ENCODE measurements at regions not wholly inside any gene's neighbourhood (a gene's known extent, or its start where the extent isn't known, plus 50 kb on each side); places are given as distances from the start of the nearest gene placed in this dataset.

DNA sequence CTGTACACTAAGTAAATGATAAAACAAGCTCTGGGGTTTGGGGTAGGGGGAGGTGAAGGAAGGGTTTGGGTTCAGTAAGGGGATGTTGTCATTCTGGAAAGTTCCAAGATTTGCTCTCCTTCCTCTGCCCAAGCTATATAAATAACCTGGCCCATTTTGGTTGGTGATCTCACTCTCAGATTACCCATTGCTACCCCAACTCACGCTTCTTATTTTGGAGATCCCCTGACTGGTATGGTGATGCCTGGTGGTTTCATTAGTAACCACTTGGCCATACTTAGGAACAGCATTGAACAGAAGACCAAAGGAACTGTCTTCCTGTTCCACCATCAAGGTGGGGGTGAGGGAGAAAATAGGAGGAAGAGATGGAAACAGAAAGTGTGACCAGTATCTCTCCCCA is 259.6 kb upstream of the TBX3 start:
- no peak for TF ChIP-seq POLR2A (IDR thresholded peaks at IDR 0.05; ENCODE audit: extremely low read depth, insufficient read length)
- TF ChIP-seq, protein P1, sequence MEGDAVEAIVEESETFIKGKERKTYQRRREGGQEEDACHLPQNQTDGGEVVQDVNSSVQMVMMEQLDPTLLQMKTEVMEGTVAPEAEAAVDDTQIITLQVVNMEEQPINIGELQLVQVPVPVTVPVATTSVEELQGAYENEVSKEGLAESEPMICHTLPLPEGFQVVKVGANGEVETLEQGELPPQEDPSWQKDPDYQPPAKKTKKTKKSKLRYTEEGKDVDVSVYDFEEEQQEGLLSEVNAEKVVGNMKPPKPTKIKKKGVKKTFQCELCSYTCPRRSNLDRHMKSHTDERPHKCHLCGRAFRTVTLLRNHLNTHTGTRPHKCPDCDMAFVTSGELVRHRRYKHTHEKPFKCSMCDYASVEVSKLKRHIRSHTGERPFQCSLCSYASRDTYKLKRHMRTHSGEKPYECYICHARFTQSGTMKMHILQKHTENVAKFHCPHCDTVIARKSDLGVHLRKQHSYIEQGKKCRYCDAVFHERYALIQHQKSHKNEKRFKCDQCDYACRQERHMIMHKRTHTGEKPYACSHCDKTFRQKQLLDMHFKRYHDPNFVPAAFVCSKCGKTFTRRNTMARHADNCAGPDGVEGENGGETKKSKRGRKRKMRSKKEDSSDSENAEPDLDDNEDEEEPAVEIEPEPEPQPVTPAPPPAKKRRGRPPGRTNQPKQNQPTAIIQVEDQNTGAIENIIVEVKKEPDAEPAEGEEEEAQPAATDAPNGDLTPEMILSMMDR (IDR thresholded peaks at IDR 0.05; ENCODE audit: low read depth, low read length): no peak
